HG03196 (cell line): ENCODE measurements at regions not wholly inside any gene's neighbourhood (a gene's known extent, or its start where the extent isn't known, plus 50 kb on each side); places are given as distances from the start of the nearest gene placed in this dataset.
"Not testable (repeated sequence)": the region's sequence is repeated elsewhere in the genome, so short reads cannot be mapped to it uniquely, and the experiment has no call there.

Experiments used
- ATAC-seq: cut with Tn5 transposase; IDR thresholded peaks from one replicate; pipeline ENCODE4 v1.9.1; 2021; ENCODE audit not compliant: unreplicated experiment

DNA sequence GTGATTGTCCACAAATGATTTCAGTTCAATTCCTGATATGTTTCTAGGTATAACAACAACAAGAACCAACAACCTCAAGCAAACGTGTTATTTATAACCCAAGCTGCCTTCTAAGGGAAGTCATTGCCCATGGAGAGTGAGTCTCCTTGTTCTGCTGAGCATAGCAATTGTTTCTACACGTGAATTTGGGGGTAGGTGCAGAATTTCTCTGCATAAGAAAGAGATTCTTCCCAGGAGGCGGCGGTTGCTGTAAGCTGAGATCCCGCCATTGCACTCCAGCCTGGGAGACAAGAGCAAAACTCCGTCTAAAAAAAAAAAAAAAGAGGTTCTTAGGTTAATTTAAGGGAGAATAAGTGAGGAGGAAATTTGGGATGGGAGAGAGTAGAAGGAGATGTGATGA is 226.5 kb upstream of the PELI2 start:
- no peak for ATAC-seq

DNA sequence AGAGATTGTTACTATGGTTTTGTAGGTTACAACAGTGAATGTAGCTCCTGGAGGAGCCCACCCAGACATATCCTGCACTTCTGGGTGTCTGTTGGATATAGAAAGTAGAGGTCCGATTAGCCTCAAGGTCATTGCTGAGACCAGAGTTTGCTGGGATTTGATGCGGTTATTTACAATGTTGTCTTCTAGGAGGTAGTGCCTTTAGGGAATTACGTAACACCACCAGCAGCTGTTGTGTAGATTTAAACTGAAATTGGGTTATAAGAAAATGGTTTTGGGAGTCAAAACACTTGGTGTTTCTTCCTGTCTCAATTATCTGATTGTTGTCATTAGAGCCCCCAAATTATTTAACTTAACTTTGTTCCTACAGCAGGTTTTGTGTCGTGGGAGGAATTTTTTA is 225.3 kb upstream of the PELI2 start:
- no peak for ATAC-seq

DNA sequence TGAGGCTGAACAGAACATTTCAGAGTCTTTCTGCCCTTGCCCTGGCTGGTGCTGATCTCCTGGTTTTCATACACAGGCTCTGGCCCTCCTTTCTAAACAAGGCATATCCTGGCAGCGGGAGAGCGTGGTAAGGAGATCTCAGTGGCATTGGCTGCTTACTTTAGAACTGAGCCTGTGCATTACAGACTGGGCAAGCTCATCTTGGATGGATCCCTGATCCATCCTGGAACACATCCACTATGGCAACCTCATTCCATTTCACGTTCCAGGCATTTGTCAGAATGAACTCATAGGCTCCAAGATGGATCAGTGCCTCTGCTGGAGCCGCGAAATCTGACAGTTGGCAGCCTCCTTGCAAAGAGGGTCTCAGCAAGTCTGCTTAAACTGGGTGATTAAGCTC is 224.5 kb upstream of the PELI2 start:
- no peak for ATAC-seq

DNA sequence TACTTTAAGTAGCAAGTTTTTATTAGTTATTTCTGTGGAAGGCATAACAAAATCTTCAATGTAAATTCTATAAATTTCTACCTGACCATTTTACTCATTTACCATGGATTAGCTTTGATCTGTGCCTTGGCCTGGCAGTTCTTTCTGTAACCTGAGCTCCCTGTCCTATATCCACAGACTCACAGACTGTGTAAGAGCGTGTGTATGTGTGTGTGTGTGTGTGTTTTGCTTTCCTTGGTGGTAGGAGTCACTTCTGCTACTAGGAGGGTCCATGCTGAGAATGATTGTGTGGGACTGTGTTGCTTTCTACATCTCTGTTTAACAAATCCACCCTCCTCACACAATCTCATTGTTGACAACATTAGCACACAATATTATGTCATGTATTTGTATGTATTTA is 221.2 kb upstream of the PELI2 start:
- no peak for ATAC-seq

DNA sequence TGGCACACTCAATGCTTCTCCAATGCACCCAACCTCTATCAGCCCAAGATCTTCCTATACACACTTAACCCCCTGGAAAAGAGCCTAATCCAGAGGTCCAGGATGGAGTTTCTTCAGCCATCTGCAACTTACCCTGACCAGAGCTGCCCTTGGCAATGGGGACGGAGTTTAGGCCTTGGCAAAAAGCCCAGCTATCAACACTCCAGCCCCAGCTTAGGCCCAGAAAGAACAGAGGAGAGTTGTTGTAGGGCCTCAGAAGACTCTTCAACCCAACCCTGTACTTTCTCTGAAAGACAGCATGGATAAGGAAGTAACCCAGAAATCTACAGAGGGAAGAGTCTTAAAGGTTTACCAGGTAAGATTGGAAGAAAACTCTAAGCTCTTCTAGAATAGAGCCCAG is 219.3 kb upstream of the PELI2 start:
- ATAC-seq: no peak

DNA sequence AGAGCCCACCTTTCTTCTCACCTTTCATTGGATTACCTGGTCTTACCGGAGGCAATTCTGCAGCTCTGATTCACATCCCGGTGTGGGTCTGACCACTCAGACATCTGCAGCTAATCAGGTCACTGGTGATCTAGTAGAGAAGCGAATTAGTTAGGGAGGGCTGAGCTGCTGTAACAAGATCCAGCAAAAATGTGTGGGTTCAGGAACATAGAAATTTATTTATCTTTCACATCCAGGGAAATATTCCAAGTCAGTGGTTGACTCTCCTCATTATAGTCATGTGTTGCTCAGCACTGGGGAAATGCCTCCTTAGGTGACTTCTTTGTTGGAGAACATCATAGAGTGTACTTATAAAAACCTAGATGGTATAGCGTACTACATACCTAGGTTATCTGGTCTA is 218.7 kb upstream of the PELI2 start:
- ATAC-seq: no peak

DNA sequence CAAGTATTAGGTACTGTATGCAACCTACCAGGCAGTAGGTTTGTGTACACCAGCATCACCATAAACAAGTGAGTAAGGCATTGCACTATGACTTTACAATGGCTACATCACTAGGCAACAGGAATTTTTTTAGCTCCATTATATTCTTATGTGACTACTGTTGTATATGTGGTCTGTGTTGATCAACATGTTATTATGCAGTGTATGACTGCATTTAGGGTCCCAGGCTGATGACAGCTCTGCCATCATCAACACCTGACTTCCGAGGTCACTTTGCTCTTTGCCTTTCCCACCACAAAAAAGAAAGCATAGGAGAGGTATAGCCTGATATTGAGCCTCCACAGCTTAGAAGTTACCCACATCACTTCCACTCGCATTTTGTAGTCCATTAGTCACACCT is 217.5 kb upstream of the PELI2 start:
- ATAC-seq: no peak

DNA sequence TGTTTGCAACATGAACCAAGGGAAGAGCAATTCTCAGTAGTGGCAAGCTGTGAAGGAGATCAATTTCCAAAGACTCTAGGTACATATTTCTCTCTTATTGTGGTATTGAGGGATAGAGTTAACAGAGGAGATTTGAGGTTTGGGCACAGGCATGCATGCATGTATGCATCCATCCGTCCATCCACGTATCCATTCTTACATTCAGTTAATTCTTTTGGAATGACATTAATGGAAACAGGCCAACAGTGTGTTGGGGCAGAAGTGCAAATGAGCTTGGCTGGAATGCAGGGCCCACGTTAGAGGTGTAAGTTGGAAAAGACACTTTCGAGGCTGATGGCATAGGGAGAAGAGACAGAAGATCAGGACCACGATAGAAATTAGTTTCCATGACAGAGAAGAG is 216.9 kb upstream of the PELI2 start:
- ATAC-seq: no peak

DNA sequence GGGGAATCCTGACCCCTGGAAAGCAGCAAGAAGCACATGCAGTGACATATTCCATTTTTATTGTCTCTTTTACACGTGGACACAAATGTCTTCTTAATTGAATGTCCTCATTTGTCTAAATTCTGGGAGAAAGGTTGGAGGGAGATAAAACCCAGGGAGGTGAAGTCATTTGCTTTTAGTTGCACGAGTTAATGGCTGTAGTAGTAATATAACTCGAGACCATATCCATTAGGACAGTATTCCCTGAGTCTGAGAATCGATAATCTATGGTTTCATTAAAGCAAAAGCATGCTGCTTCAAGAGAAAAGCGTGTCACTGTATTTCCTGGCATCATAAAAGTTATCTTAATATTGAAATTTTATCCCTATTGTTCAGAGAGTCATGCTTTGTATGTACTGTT is 216.0 kb upstream of the PELI2 start:
- no peak for ATAC-seq

DNA sequence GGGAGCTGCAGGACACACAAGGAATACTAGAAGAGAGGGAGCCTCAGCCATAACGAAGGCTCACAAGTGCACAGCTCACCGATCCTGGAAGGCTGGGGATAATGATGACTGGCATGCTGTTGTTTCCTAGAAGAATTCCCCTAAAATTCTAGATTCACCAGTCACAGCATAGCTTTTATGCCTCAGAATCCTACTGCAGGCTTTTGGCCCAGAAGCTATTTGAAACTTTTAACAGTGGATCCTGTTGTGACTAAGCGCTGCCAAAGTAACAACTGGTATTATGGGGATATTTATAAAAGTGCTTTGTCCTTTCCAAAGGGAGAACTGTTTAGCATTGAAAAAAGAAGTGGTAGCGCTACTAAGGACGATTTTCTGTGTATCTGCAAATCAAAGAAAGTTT is 214.1 kb upstream of the PELI2 start:
- no peak for ATAC-seq

DNA sequence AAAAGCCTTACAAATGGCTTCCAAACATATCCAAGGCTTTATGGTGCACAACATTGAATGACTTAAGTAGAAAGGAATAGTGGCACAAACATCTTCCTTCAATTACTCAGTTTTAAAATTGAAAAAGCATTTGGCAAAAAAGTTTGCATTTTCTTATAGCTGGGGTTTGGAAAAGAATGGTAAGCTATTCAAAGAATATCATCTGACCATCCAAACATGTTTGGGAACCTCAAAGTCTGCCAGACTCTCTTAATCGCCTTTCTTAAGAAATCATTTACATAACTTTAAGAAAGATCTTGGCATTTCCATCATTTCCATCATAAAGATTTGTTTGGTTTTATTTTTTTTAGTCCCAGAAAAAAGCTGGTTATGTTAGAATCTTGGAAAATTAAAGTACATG is 210.1 kb upstream of the PELI2 start:
- no peak for ATAC-seq

DNA sequence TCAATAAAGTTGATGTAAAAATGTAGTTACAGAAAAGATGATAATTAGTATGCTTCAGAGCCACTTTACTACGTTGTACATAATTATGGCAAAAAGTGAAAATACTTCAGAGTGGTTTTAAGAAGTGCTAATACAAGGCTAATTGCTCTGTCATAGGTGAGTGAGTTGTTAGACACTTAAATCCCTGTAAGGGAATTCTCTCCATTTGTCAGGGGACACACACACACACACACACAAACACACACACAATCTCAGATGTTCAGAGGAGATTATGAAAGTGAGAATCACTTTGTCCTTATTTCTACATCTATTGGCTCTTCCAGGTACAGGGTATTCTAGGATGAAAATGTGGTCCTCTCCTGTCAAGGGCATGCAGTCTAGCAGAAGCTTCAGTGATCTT is 208.3 kb upstream of the PELI2 start:
- no peak for ATAC-seq

DNA sequence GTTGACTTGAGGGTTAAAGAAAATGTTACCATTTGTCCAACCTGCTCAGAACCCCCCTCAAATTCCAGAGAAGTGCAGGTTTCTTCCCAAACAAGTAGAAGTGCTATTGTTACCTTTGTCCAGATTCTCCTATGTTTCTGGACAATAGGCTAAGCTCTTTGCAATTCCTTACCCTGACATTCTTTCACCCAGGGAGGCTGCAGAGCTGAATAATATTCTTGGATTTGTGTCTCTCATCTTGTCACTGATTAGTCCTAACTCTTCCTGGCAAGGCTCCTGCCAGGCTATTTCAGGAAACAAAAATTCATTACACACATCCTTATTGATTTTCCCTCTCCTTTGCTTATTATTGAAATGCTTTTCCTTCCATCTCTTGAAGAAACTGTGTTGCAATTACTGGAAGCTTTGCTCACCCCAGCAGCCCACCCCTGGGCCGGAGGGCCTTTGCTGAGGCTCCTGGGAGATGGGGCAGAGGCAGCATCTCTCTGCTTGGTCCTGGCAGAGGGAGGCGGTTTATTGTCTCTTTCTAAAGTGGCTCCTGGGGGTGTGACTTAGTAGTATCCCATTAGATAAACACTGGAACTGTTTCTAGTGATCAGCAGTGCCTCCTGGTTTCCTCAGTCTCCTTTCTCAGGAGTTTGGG is 207.5 kb upstream of the PELI2 start:
- ATAC-seq: no peak

DNA sequence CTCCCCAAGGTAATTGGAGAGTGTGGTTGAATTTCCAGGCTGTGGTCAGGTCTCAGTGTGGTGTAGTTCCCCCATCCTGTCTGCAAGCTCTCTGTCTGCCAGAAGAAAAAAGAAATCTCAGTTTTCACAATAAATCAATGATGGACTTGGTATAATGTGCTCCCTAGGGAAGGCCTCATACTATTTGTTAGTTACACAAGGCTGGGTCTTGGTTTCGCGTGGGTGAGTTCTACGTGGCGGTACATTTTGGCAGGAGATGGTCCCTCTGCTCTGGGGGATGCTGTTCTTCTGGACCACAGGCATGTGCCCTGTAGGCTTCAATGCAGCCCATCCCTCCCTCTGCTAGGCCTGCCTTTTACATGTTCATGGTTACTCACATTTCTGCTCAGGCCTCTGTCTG is 206.4 kb upstream of the PELI2 start:
- no peak for ATAC-seq

DNA sequence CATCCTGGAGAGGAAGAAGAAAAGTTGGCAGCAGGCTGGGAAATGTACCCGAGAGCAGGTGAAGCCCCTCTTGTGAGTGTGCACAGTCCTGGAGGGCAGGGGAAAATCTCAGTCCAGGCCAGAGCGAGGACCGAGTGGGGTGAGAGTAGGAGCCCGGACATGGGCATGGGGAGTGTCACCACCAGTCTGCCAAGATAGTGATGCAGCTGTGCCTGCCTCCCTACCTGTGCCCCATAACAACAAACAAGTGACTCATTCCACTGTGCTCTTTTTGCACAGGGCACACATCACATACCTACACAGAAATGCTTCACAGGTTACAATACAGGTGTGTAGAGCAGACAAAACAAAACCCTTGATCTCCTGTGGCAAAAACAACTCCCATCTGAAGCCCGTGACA is 205.9 kb upstream of the PELI2 start:
- ATAC-seq: no peak

DNA sequence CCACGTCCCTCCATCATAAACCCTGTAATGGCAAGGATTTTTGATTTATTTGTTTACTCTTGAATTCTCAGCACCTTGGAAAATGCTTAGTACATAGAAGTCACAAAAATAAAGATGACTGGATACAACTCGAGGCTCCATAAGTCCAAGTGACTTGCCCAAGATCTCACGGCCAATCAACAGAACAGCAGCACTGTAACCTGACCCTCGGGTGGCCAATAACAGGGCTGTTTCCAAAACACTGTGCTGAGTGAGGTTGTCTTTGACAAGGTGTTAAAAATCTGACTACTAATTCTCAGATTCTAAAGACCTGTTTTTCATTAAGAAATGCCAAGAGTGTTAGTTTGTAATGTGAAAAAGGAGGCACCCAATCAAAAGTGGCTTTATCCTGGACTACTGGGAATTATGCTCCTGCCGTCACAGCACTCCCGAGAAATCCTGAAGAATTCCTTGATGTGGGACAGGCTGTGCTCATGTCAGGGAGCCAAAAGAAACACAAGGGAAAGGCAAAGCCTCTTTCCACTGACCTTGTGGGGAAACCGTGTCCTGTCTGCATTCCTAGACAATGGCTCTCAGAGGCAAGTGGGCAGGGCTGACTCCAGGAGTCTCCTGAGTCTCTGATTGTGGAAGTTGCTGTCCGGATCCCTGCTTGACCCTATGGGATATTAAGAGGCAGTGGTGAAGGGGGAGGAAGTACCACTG is 204.7 kb upstream of the PELI2 start:
- ATAC-seq: no peak

DNA sequence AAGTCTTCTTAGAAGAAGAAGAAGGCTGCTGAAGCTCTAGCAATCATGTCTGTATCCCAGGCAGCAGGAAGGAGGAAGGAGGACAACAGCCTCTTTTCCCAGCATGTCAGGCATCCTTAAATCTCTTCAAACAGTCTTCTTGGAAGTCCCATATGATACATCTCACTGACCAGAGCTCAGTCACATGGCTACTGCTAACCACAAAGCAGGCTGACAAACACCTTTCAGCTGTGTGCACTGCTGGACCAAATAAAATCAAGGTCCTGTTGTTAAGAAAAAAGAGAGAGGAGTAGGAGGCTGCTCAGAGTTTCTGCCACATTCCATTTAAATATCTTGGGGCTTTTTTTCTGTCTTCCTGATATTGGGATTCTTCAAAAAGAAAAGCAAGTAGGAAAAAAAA is 203.4 kb upstream of the PELI2 start:
- ATAC-seq: no peak

DNA sequence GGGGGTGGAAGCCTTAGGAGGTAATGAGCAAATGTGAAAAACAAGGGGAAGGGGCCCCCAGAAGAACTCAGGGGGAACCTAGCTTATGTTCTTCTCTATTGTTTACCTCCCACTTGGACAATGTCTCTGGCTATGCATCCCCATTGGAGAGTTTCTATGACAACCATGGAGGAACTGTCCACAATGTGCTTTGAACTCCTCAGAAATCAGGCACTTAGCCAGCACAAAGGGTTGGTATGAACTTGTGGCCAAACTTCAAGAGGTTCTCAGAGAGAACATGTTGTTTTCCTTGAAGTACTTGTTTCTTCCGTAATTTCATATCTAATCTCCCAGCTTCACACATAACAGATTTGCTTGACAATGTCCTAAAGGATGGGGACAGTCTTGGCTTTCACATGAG is 202.8 kb upstream of the PELI2 start:
- no peak for ATAC-seq

DNA sequence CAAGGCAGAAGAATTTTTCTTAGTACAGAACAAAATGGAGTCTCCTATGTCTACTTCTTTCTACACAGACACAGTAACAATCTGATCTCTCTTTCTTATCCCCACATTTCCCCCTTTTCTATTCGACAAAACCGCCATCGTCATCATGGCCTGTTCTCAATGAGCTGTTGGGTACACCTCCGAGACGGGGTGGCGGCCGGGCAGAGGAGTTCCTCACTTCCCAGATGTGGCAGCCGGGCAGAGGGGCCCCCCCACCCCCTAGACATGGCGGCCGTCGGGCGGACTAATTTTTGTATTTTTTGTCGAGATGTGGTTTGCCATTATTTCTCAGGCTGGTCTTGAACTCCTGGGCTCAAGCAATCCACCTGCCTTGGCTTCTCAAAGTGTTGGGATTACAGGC is 198.4 kb upstream of the PELI2 start:
- not testable (repeated sequence) for ATAC-seq

DNA sequence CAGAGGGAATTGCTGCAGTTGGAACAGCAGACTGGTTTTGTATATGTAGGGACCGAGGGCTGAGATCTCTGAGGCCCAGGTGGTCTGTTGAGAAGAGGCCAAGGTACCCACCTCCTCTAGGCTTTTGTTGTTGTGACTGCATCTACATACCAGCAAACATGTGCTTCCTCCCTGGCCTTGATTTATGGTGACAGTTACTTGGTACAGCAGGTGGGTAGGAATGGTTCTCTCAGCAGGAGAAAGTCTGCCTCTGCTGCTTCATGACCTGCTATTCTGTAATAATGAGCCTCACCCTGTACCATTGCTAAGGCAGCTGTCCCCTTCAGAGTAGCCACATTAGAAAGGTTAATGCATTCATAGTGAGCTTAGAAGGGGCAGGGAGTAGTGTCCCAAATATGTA is 196.7 kb upstream of the PELI2 start:
- ATAC-seq: no peak

DNA sequence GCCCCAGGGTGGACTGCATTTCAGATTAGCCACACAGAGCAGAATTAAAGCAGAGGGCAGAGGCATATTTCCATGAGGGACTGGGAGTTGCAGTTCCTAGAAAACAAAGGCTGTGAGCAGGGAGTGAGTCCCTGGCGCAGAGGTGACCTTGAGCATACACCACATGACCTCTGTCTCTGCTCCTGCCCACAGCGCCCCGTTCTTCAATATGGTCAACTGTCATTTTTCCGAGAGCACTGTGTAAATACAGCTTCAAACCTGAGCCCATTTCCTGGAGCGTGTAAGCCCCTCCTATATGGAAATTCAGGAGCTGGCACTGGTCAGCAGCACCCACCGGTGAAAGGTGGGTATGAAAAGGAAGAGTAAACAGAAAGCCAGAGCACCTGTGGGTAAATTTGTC is 192.2 kb upstream of the PELI2 start:
- ATAC-seq: no peak

DNA sequence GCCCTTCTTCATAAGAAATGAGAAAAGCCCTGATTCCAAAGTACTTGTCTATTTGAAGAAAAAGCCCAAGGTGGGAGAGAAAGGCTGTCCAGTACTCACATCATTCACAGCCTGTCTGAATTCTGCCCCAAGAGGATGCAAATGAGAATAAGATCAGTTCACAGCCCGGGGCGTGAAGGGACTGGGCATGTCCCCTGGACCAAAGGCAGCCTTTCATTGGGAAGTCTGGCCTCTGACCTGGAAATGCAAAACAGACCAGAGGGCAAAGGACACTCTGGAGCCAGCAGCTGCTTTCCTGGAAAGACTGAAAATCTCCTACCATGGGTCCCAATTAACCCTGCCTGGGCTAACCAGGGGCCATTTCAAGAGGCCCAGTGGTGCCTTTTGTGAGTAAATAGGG is 191.2 kb upstream of the PELI2 start:
- ATAC-seq: no peak

DNA sequence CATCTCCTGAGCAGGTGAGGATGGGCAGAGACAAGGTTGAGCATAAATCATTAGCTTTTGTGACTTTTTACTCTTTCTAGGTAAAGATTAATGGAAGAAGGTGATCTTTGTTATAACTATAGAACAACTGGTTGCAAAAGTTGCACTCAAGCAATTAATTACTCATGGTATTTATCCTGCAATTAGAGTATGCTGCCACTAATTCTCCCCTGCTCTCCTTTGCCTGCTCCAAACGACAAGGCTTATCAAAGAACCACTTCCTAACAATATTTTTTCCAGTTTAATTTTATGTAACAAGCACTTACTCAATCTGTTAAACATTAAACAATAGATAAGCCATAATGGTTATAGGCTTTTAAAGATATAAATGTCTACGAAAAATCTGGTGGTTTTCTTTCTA is 189.9 kb upstream of the PELI2 start:
- ATAC-seq: no peak
